Endothelial cell of umbilical vein (primary cell): ENCODE measurements at regions not wholly inside any gene's neighbourhood (a gene's known extent, or its start where the extent isn't known, plus 50 kb on each side); places are given as distances from the start of the nearest gene placed in this dataset.

ENCODE experiments used
- BruUV-seq: library from RNA; stranded (reverse); fragments of 400-500 nt; replicated peaks from 2 replicates; lab custom pipeline; 2021; lab: Mats Ljungman, UMichigan
- CTCF ChIA-PET: fragments of 300-600, 350-600 bp; sonication (Branson Sonifier 250); formaldehyde crosslinking; loops from one replicate; lab custom pipeline; 2021; ENCODE audit warnings: antibody characterized with exemption, inconsistent platforms; lab: Charles Lee
- POLR2A ChIA-PET: fragments of 300-600, 350-600 bp; sonication (Branson Sonifier 250); formaldehyde crosslinking; loops from one replicate; lab custom pipeline; 2021; ENCODE audit warnings: antibody characterized with exemption, inconsistent platforms; lab: Charles Lee
- DNase-seq: peaks from one replicate; pipeline ENCODE4 v3.0.0-alpha.2; 2011; ENCODE audit warnings: low read depth, low spot score
- FAIRE-seq: peaks from 2 replicates; lab custom pipeline; 2011; peaks lifted over from hg19 to GRCh38; lab: Jason Lieb, UNC
- H2AFZ ChIP-seq: 2 replicates; pipeline ENCODE4 v1.6.0; 2012; ENCODE audit warnings: low read depth, low read length, control low read depth, inconsistent platforms
- H3K27ac ChIP-seq: 2 replicates; pipeline ENCODE4 v1.5.1; 2011; ENCODE audit warnings: low read depth, mild to moderate bottlenecking, control low read depth, low read length, moderate library complexity; ENCODE audit not compliant: insufficient read depth
- H3K27me3 ChIP-seq, 2 experiments: 2 replicates each; pipeline versions ENCODE4 v1.6.0 to v1.6.1; 2011; ENCODE audit warnings: low read length in 2 of 2, mixed read lengths in 1 of 2; ENCODE audit not compliant: control insufficient read depth in 2 of 2, insufficient read depth in 2 of 2
- H3K36me3 ChIP-seq, 2 experiments: 2 replicates in 1 of 2; 3 replicates in 1 of 2; pipeline ENCODE4 v1.5.1; 2011; ENCODE audit warnings: low read length in 2 of 2, mild to moderate bottlenecking in 1 of 2, moderate library complexity in 1 of 2; ENCODE audit not compliant: control insufficient read depth in 2 of 2, insufficient read depth in 2 of 2; ENCODE audit errors: extremely low read depth in 1 of 2
- H3K4me1 ChIP-seq: 3 replicates; pipeline ENCODE4 v1.5.1; 2011; ENCODE audit warnings: mild to moderate bottlenecking, low read length; ENCODE audit not compliant: control insufficient read depth, insufficient read depth; ENCODE audit errors: extremely low read depth
- H3K4me2 ChIP-seq: 2 replicates; pipeline ENCODE4 v1.6.1; 2011; ENCODE audit warnings: low read length, control low read depth, mixed read lengths; ENCODE audit not compliant: insufficient read depth
- H3K4me3 ChIP-seq, 3 experiments: fragments of 200-600 bp in 1 of 3; sonication (generic), shearing (Covaris generic) in 1 of 3; replicated peaks in 1 of 3; 2 replicates each; pipeline ENCODE4 v1.5.1; 2011 to 2016; ENCODE audit warnings: control low read depth in 3 of 3, low read length in 3 of 3, mild to moderate bottlenecking in 2 of 3, inconsistent platforms in 1 of 3, low read depth in 1 of 3, moderate library complexity in 1 of 3; ENCODE audit not compliant: insufficient read depth in 1 of 3
- H3K79me2 ChIP-seq: 2 replicates; pipeline ENCODE4 v1.6.0; 2012; ENCODE audit warnings: low read length, inconsistent platforms; ENCODE audit not compliant: control insufficient read depth, insufficient read depth
- H3K9ac ChIP-seq: replicated peaks from 2 replicates; pipeline ENCODE3; 2011; ENCODE audit warnings: low read length, control low read depth; ENCODE audit not compliant: insufficient read depth; ENCODE audit errors: extremely low read depth
- H3K9me1 ChIP-seq: replicated peaks from 3 replicates; pipeline ENCODE4 v1.6.0; 2011; ENCODE audit warnings: mild to moderate bottlenecking, low read length; ENCODE audit not compliant: control insufficient read depth, insufficient read depth; ENCODE audit errors: extremely low read depth
- H3K9me3 ChIP-seq: replicated peaks from 2 replicates; pipeline ENCODE4 v1.5.1; 2012; ENCODE audit warnings: low read length, inconsistent platforms; ENCODE audit not compliant: control insufficient read depth, insufficient read depth
- H4K20me1 ChIP-seq: replicated peaks from 2 replicates; pipeline ENCODE3; 2011; ENCODE audit warnings: mild to moderate bottlenecking, low read length; ENCODE audit not compliant: control insufficient read depth, insufficient read depth; ENCODE audit errors: extremely low read depth
- FOS ChIP-seq: IDR thresholded peaks from 2 replicates; pipeline ENCODE4 v1.6.1; 2011; ENCODE audit warnings: mild to moderate bottlenecking, low read length, moderate library complexity, borderline replicate concordance; ENCODE audit not compliant: insufficient read depth
- GATA2 ChIP-seq: IDR thresholded peaks from 2 replicates; pipeline ENCODE4 v1.7.0; 2011; ENCODE audit warnings: low read depth, mild to moderate bottlenecking, moderate library complexity, mixed read lengths, low read length; ENCODE audit not compliant: insufficient read length, insufficient read depth
- MYC ChIP-seq: IDR thresholded peaks from one replicate; pipeline ENCODE4 v1.6.1; 2011; ENCODE audit warnings: mild to moderate bottlenecking, low read depth, low read length
- POLR2A ChIP-seq: IDR thresholded peaks from 2 replicates; pipeline ENCODE4 v1.6.1; 2012; ENCODE audit warnings: low read depth, mild to moderate bottlenecking, control low read depth, low read length
- dilution Hi-C: fragments of 300-500 bp; cut with MboI; formaldehyde crosslinking; loops from one replicate; pipeline ENCODE4 v1.15.0; 2019; ENCODE audit warnings: low sequenced_read_pairs; ENCODE audit not compliant: extremely low pct_ligation_motif_present
- intact Hi-C: fragments of 100-400 bp; cut with micrococcal nuclease; formaldehyde crosslinking; loops from one replicate; pipeline ENCODE4 v1.10.0; 2022

DNA sequence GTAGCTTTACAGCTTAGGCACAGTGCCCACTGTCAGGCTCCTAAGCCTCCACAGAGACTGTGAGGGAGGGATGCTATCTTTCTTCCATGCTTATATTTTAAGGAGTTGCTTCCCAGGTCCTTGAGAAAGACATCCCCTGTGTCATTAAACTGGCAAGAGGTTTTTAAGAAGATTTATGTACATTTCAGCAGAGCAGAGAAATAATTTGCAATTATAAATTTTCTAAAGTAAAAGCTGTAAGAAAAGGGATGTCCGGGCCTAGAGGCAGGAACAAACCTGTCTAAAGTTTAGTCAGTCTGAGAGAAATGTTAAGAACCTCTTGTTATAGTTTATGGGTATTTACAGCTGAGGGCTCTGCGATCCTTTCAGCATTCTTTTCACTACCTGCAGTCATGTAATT lies 716.1 kb downstream of the SLC16A7 start:
- Histone ChIP-seq H3K9me3 (no peaks in the 10 kb centered on the region), H3K4me3 (no peak overlapping the region), H3K27ac (no peak overlapping the region), H3K9me1 (no peaks in the 10 kb centered on the region), H3K9ac (no peak overlapping the region), H3K4me2 (no peak overlapping the region), H2AFZ (no peak overlapping the region), H3K79me2 (no peaks in the 10 kb centered on the region), H3K27me3 (no peaks in the 10 kb centered on the region), H3K4me1 (no peaks in the 10 kb centered on the region), H3K36me3 (no peaks in the 10 kb centered on the region), H4K20me1 (no peaks in the 10 kb centered on the region)
- ChIA-PET POLR2A (no interaction called here), CTCF (interaction anchor here (0.6 to 2.8 kb wide), 4 partner anchors 10 to 86 kb away, joined by 3 to 7 read pairs (median 4); no protein-coding TSS in a partner anchor)
- BruUV-seq: no TSS peak
- dilution Hi-C loops (no loop called here), intact Hi-C loops (no loop called here)
- FAIRE-seq: no peak
- DNase-seq: no peak
- TF ChIP-seq POLR2A: no peak
- no peak for TF ChIP-seq MYC

DNA sequence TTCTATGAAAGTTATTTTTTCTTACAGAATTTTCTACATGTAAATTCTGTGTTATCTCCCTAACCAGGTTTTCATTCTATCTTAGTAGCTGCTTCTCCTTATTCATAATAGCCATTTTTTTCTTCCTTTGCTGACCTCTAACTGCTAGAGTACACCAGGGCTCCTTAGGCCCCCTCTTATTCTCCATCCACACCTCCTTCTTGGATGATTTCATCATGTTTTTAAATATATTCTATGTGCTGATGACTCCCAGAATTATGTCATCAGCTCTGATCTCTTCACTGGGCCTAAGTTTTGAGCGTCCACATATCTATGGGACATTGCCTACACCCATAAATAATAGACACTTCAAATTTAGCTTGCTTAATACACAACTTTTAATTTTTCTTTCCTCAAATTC lies 721.5 kb downstream of the SLC16A7 start:
- no TSS peak for BruUV-seq
- dilution Hi-C loops: no loop called here

More for the DNA sequence above, 721.5 kb downstream of the SLC16A7 start:
- intact Hi-C loops: no loop called here
- no peaks in the 10 kb centered on the region for H3K9me1 ChIP-seq
- ChIA-PET CTCF (no interaction called here), POLR2A (no interaction called here)
- H3K36me3 ChIP-seq: no peaks in the 10 kb centered on the region
- no peak overlapping the region for H3K4me3 ChIP-seq
- H3K27me3 ChIP-seq: no peaks in the 10 kb centered on the region
- DNase-seq: no peak
- no peaks in the 10 kb centered on the region for H3K4me1 ChIP-seq
- TF ChIP-seq GATA2: no peak
- TF ChIP-seq FOS: no peak
- H3K9me3 ChIP-seq: no peaks in the 10 kb centered on the region
- H3K79me2 ChIP-seq: no peaks in the 10 kb centered on the region
- no peak overlapping the region for H2AFZ ChIP-seq
- no peak overlapping the region for H3K4me2 ChIP-seq
- no peak for FAIRE-seq
- H3K9ac ChIP-seq: no peak overlapping the region
- H4K20me1 ChIP-seq: no peaks in the 10 kb centered on the region
- no peak overlapping the region for H3K27ac ChIP-seq
